ENCODE measurements at regions not wholly inside any gene's neighbourhood (a gene's known extent, or its start where the extent isn't known, plus 50 kb on each side); places are given as distances from the start of the nearest gene placed in this dataset.

DNA sequence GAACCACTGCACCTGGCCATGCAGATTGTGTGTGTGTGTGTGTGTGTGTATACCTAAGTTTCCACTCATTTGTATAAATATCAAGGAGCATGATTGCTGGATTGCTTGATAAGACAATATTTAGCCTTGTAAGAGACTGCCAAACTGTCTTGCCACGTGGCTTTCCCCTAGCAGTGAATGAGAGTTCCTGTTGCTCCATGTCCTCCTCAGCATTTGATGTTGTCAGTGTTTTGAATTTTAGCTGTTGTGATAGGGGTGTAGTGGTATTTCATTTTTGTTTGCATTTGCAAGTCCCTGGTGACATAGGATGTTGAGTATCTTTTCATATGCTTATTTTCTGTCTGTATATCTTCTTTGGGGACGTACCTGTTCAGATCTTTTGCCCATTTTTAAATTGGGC, 99.0 kb upstream of the ZNF536 start:
- H3K9me1 ChIP-seq (ENCODE audit: control insufficient read depth, insufficient read depth, low read length) = no peaks in the 10 kb centered on the region
- H3K79me2 ChIP-seq (ENCODE audit: control insufficient read depth, insufficient read depth, low read length) = no peaks in the 10 kb centered on the region
- TF ChIP-seq ZNF695 (CRISPR knock-in tag; IDR thresholded peaks at IDR 0.05) (no peak), LCOR (CRISPR knock-in tag; IDR thresholded peaks at IDR 0.05) (no peak), NR4A1 (CRISPR knock-in tag; IDR thresholded peaks at IDR 0.05) (no peak), NR4A1 (tag; IDR thresholded peaks at IDR 0.05) (no peak), NR3C1 (CRISPR knock-in tag; IDR thresholded peaks at IDR 0.05) (no peak), NR0B1 (IDR thresholded peaks at IDR 0.05; ENCODE audit: partially characterized antibody) (no peak)
- TF ChIP-seq, protein P1, sequence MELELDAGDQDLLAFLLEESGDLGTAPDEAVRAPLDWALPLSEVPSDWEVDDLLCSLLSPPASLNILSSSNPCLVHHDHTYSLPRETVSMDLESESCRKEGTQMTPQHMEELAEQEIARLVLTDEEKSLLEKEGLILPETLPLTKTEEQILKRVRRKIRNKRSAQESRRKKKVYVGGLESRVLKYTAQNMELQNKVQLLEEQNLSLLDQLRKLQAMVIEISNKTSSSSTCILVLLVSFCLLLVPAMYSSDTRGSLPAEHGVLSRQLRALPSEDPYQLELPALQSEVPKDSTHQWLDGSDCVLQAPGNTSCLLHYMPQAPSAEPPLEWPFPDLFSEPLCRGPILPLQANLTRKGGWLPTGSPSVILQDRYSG (tag; conservative IDR thresholded peaks at IDR 0.05; ENCODE audit: low read depth) = no peak
- in situ Hi-C loops (cut with MboI) = no loop called here
- FAIRE-seq = no peak
- H3K27ac ChIP-seq (ENCODE audit: extremely low read depth, low read depth, low read length) = no peak overlapping the region
- no peaks in the 10 kb centered on the region for H3K4me1 ChIP-seq (replicated peaks in 1 of 2; ENCODE audit: control insufficient read depth in 2 of 2, insufficient read depth in 2 of 2, low read length in 2 of 2)
- H4K20me1 ChIP-seq (replicated peaks; ENCODE audit: control insufficient read depth, insufficient read depth, low read length) = no peaks in the 10 kb centered on the region
- no peak overlapping the region for H2AFZ ChIP-seq (ENCODE audit: low read depth, low read length)
- intact Hi-C loops (cut with micrococcal nuclease) = no loop called here
- peaks cover 9 to 14% of the 10 kb centered on the region in 2 experiments; a peak in 4 of 5 replicates for H3K27me3 ChIP-seq (ENCODE audit: control insufficient read depth in 2 of 2, insufficient read depth in 2 of 2, low read length in 2 of 2)
- ChIA-PET CTCF (ENCODE audit: low intra/inter-chr PET ratio) (interaction anchor here (0.6 kb wide), 1 partner anchor 1340 kb away, joined by 3 read pairs; no protein-coding TSS in a partner anchor), POLR2A (no interaction called here)
- no peak overlapping the region for H3K4me3 ChIP-seq
- no peak for ATAC-seq
- BruUV-seq (replicated peaks) = no TSS peak
- 0% methylated on average over 2 of the region's 2 CpGs for WGBS (ENCODE audit: insufficient coverage, low coverage, missing lambda C conversion rate)
- H3K36me3 ChIP-seq (ENCODE audit: control insufficient read depth, insufficient read depth, low read length) = no peaks in the 10 kb centered on the region
- H3K9me3 ChIP-seq (replicated peaks; ENCODE audit: control insufficient read depth, insufficient read depth, low read depth, low read length) = no peaks in the 10 kb centered on the region
- no peak overlapping the region for H3K9ac ChIP-seq (ENCODE audit: insufficient read depth in 1 of 2, low read depth in 2 of 2, low read length in 2 of 2)
- no peak for DNase-seq (ENCODE audit: extremely low read depth in 1 of 4, low spot score in 3 of 4)
- no peak overlapping the region for H3K4me2 ChIP-seq (ENCODE audit: insufficient read depth, low read length)

All from K562 (cell line).